ENCODE measurements at regions not wholly inside any gene's neighbourhood (a gene's known extent, or its start where the extent isn't known, plus 50 kb on each side); places are given as distances from the start of the nearest gene placed in this dataset. TPM values are rescaled to one million over a fixed set of nuclear protein-coding genes. Genes with fewer than 3 reads are reported as not detected.

- TF ChIP-seq CTCF (IDR thresholded peaks at IDR 0.05) (no peak), POLR2A (IDR thresholded peaks at IDR 0.05) (no peak)
- no peak overlapping the region for H3K4me3 ChIP-seq
- no peaks in the 10 kb centered on the region for H3K27me3 ChIP-seq
- intact Hi-C loops (cut with DNase I; ENCODE audit: low total_unique reads) = no loop called here
- H3K27ac ChIP-seq = no peak overlapping the region
- no peaks in the 10 kb centered on the region for H3K9me3 ChIP-seq
- no peaks in the 10 kb centered on the region for H3K4me1 ChIP-seq
- H3K36me3 ChIP-seq = no peaks in the 10 kb centered on the region
- no peak for DNase-seq
Measured at GRCh38 chr3:89052386-89052785, 55.0 kb upstream of the EPHA3 start.

- no peaks in the 10 kb centered on the region for H3K9me3 ChIP-seq
- no peak for DNase-seq
- H3K27ac ChIP-seq = no peak overlapping the region
- no peaks in the 10 kb centered on the region for H3K36me3 ChIP-seq
- H3K27me3 ChIP-seq = no peaks in the 10 kb centered on the region
- intact Hi-C loops (cut with DNase I; ENCODE audit: low total_unique reads) = no loop called here
- no peaks in the 10 kb centered on the region for H3K4me1 ChIP-seq
- TF ChIP-seq POLR2A (IDR thresholded peaks at IDR 0.05) = no peak
- no peak for TF ChIP-seq CTCF (IDR thresholded peaks at IDR 0.05)
- no peak overlapping the region for H3K4me3 ChIP-seq
Measured at GRCh38 chr3:89057398-89057797, 50.0 kb upstream of the EPHA3 start.

Small RNA genes in the stretch of these regions (small RNA-seq; reads per million reads assigned to genes)
- not detected for gene RF00019

Measured in uterus (tissue), 3 donors.